Endothelial cell of umbilical vein (primary cell): ENCODE measurements at regions not wholly inside any gene's neighbourhood (a gene's known extent, or its start where the extent isn't known, plus 50 kb on each side); places are given as distances from the start of the nearest gene placed in this dataset.

Experiments used
- EZH2 ChIP-seq: IDR thresholded peaks from 2 replicates; pipeline ENCODE4 v1.6.1; 2012; ENCODE audit warnings: borderline replicate concordance, low read depth, mild to moderate bottlenecking, moderate library complexity, low read length, inconsistent platforms; ENCODE audit not compliant: severe bottlenecking
- FOS ChIP-seq: IDR thresholded peaks from 2 replicates; pipeline ENCODE4 v1.6.1; 2011; ENCODE audit warnings: mild to moderate bottlenecking, low read length, moderate library complexity, borderline replicate concordance; ENCODE audit not compliant: insufficient read depth
- JUN ChIP-seq: IDR thresholded peaks from 2 replicates; pipeline ENCODE4 v1.6.1; 2011; ENCODE audit warnings: borderline replicate concordance, low read depth; ENCODE audit not compliant: insufficient read length, insufficient read depth
- MAX ChIP-seq: IDR thresholded peaks from 2 replicates; pipeline ENCODE4 v1.6.1; 2011; ENCODE audit not compliant: insufficient read depth, insufficient read length
- MYC ChIP-seq: IDR thresholded peaks from one replicate; pipeline ENCODE4 v1.6.1; 2011; ENCODE audit warnings: mild to moderate bottlenecking, low read depth, low read length
- POLR2A ChIP-seq: IDR thresholded peaks from 2 replicates; pipeline ENCODE4 v1.6.1; 2012; ENCODE audit warnings: low read depth, mild to moderate bottlenecking, control low read depth, low read length
- POLR2AphosphoS5 ChIP-seq: IDR thresholded peaks from 2 replicates; pipeline ENCODE4 v1.6.1; 2012; ENCODE audit warnings: low read depth, mild to moderate bottlenecking, control low read depth, low read length, moderate library complexity; ENCODE audit not compliant: insufficient read depth
- TF ChIP-seq, protein P1 (sequence below), 2 donors: IDR thresholded peaks; 1 replicate in 1 of 2; 2 replicates in 1 of 2; pipeline ENCODE4 v1.5.1; 2011; ENCODE audit warnings: low read length in 2 of 2, mild to moderate bottlenecking in 2 of 2, moderate library complexity in 2 of 2, control low read depth in 1 of 2, inconsistent platforms in 1 of 2, low read depth in 1 of 2; ENCODE audit not compliant: insufficient read depth in 1 of 2; ENCODE audit errors: extremely low read depth in 1 of 2

DNA sequence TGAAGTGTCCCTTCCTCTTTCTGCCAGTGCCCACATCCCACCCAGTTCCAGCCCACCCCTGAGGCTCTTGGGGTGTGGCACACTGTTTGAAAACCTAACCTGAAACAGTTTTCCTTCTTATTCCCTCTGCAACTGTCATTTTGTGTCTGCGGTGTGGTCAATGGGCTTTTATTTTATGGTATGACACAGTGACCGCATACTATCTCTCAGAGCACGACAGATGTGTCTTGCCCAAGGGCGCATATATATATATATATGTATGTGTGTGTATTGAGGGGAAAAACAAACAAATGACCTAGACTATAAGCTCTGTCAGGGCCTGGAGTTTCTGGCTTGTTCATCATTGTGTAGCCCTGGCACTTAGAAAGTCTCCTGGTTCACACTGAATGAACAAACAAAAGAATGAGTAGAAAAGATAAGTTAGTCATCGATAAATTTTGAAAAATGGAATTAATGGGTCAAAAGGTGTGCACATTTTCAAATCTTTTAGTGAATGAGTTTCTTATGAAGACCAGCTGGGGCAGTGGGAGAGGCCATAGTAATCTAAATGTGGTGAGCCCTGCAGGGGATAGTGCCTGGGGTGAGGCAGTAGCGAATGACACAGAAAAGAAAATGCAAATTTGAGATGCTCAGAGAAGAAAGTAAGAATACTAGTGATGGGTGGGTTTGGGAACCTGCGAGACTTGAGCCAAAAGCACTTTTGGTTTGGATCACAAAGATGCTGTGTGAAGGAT is 198.4 kb downstream of the SNX10 start:
- TF ChIP-seq, protein P1, sequence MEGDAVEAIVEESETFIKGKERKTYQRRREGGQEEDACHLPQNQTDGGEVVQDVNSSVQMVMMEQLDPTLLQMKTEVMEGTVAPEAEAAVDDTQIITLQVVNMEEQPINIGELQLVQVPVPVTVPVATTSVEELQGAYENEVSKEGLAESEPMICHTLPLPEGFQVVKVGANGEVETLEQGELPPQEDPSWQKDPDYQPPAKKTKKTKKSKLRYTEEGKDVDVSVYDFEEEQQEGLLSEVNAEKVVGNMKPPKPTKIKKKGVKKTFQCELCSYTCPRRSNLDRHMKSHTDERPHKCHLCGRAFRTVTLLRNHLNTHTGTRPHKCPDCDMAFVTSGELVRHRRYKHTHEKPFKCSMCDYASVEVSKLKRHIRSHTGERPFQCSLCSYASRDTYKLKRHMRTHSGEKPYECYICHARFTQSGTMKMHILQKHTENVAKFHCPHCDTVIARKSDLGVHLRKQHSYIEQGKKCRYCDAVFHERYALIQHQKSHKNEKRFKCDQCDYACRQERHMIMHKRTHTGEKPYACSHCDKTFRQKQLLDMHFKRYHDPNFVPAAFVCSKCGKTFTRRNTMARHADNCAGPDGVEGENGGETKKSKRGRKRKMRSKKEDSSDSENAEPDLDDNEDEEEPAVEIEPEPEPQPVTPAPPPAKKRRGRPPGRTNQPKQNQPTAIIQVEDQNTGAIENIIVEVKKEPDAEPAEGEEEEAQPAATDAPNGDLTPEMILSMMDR (IDR thresholded peaks at IDR 0.05; ENCODE audit: extremely low read depth in 1 of 2, insufficient read depth in 1 of 2, low read depth in 1 of 2, low read length in 2 of 2): no peak
- no peak for TF ChIP-seq JUN
- no peak for TF ChIP-seq POLR2AphosphoS5
- TF ChIP-seq EZH2: no peak
- no peak for TF ChIP-seq POLR2A
- TF ChIP-seq FOS: no peak
- no peak for TF ChIP-seq MAX
- no peak for TF ChIP-seq MYC
